SK-N-SH treated with all-trans-retinoic acid at 6 μM for 48 hours (cell line): ENCODE measurements at regions not wholly inside any gene's neighbourhood (a gene's known extent, or its start where the extent isn't known, plus 50 kb on each side); places are given as distances from the start of the nearest gene placed in this dataset.

ENCODE experiments used
- ARNTL ChIP-seq: fragments of 450-650 bp; formaldehyde crosslinking; IDR thresholded peaks from 2 replicates; pipeline ENCODE4 v1.5.0; 2020; ENCODE audit warnings: low read depth, mild to moderate bottlenecking, moderate library complexity, borderline replicate concordance
- BACH2 ChIP-seq: fragments of 250-450 bp; sonication (Bioruptor Pico); IDR thresholded peaks from 2 replicates; pipeline ENCODE4 v1.9.0; 2021; ENCODE audit warnings: mild to moderate bottlenecking, borderline replicate concordance
- CSDC2 ChIP-seq: fragments of 250-450 bp; sonication (Bioruptor Pico); IDR thresholded peaks from 2 replicates; pipeline ENCODE4 v1.5.0; 2020; ENCODE audit warnings: mild to moderate bottlenecking, moderate library complexity
- ESRRG ChIP-seq: fragments of 250-450 bp; sonication (Bioruptor Pico); IDR thresholded peaks from 2 replicates; pipeline ENCODE4 v1.6.1; 2021; ENCODE audit warnings: mild to moderate bottlenecking
- ISL1 ChIP-seq: fragments of 250-450 bp; sonication (Bioruptor Pico); IDR thresholded peaks from 2 replicates; pipeline ENCODE4 v2.1.2; 2022; ENCODE audit warnings: mild to moderate bottlenecking, moderate library complexity
- RARB ChIP-seq: fragments of 250-450 bp; sonication (Bioruptor Pico); IDR thresholded peaks from 2 replicates; pipeline ENCODE4 v1.8.0; 2021; ENCODE audit warnings: mild to moderate bottlenecking, moderate library complexity
- TCF4 ChIP-seq: fragments of 250-450 bp; sonication (Bioruptor Pico); IDR thresholded peaks from 2 replicates; pipeline ENCODE4 v1.8.0; 2021; ENCODE audit warnings: mild to moderate bottlenecking, moderate library complexity, borderline replicate concordance
- TOX ChIP-seq: fragments of 250-450 bp; sonication (Bioruptor Pico); IDR thresholded peaks from 2 replicates; pipeline ENCODE4 v1.8.0; 2021; ENCODE audit warnings: mild to moderate bottlenecking, moderate library complexity, borderline replicate concordance
- ZNF8 ChIP-seq: fragments of 450-650 bp; formaldehyde crosslinking; IDR thresholded peaks from 2 replicates; pipeline ENCODE4 v1.5.0; 2020; ENCODE audit warnings: mild to moderate bottlenecking, moderate library complexity
- TF ChIP-seq, protein P1 (sequence below): fragments of 250-450 bp; sonication (Bioruptor Pico); IDR thresholded peaks from 2 replicates; pipeline ENCODE4 v1.8.0; 2020; ENCODE audit warnings: mild to moderate bottlenecking, moderate library complexity, borderline replicate concordance
- TF ChIP-seq, protein P2 (sequence below): fragments of 250-450 bp; sonication (Bioruptor Pico); IDR thresholded peaks from 2 replicates; pipeline ENCODE4 v1.5.1; 2021; ENCODE audit warnings: mild to moderate bottlenecking, moderate library complexity
- TF ChIP-seq, protein P3 (sequence below): fragments of 250-450 bp; sonication (Bioruptor Pico); IDR thresholded peaks from 2 replicates; pipeline ENCODE4 v1.5.0; 2020; ENCODE audit warnings: mild to moderate bottlenecking, moderate library complexity
- TF ChIP-seq, protein P4 (sequence below): fragments of 250-450 bp; sonication (Bioruptor Pico); IDR thresholded peaks from 2 replicates; pipeline ENCODE4 v1.8.0; 2021; ENCODE audit warnings: low read depth, mild to moderate bottlenecking, moderate library complexity, borderline replicate concordance

DNA sequence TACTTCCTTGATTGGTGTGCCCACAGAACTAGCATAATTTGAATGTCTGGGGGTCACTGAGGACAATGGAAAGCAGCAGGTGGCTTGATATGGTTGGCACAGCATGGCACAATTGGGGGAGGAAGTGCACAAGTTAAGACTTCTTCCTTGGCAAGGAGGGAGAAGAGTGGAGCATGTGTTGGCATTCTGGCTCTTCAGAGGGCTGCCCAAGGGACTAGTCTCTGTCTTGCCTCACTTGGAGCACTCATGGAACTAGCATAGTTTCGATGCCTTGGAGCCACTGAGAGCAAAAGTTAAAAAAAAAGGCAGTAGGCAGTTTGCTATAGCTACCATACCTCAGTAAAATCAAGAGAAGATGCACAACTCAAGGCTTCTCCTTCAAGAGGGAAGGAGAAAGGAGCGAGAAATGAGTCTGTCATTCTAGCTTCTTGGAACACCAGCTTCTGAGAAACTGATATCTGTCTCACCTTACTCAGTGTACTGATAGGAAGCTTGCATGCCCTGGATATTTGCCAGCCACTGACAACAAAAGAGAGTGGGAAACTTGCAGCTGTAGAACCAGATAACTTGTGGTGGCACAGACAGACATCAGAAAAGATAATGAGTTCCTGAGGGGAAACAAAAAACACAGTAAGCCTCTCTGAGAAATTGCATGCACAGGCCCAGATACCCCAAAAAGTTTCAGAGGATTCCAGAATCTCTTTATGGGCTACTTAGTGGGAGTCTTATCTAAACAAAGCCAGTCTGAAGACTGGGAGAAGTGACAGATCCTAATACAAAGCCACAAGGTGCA lies 207.5 kb upstream of the SAMSN1 start:
- TF ChIP-seq, protein P1, sequence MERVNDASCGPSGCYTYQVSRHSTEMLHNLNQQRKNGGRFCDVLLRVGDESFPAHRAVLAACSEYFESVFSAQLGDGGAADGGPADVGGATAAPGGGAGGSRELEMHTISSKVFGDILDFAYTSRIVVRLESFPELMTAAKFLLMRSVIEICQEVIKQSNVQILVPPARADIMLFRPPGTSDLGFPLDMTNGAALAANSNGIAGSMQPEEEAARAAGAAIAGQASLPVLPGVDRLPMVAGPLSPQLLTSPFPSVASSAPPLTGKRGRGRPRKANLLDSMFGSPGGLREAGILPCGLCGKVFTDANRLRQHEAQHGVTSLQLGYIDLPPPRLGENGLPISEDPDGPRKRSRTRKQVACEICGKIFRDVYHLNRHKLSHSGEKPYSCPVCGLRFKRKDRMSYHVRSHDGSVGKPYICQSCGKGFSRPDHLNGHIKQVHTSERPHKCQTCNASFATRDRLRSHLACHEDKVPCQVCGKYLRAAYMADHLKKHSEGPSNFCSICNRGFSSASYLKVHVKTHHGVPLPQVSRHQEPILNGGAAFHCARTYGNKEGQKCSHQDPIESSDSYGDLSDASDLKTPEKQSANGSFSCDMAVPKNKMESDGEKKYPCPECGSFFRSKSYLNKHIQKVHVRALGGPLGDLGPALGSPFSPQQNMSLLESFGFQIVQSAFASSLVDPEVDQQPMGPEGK (CRISPR knock-in tag): no peak
- TF ChIP-seq ARNTL (CRISPR knock-in tag) (no peak), ISL1 (no peak), ZNF8 (CRISPR knock-in tag) (no peak), BACH2 (no peak), TCF4 (CRISPR knock-in tag) (no peak), ESRRG (CRISPR knock-in tag) (no peak), TOX (CRISPR knock-in tag) (no peak), RARB (CRISPR knock-in tag) (no peak), CSDC2 (CRISPR knock-in tag) (no peak)
- TF ChIP-seq, protein P2, sequence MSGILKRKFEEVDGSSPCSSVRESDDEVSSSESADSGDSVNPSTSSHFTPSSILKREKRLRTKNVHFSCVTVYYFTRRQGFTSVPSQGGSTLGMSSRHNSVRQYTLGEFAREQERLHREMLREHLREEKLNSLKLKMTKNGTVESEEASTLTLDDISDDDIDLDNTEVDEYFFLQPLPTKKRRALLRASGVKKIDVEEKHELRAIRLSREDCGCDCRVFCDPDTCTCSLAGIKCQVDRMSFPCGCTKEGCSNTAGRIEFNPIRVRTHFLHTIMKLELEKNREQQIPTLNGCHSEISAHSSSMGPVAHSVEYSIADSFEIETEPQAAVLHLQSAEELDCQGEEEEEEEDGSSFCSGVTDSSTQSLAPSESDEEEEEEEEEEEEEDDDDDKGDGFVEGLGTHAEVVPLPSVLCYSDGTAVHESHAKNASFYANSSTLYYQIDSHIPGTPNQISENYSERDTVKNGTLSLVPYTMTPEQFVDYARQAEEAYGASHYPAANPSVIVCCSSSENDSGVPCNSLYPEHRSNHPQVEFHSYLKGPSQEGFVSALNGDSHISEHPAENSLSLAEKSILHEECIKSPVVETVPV (CRISPR knock-in tag): no peak
- TF ChIP-seq, protein P3, sequence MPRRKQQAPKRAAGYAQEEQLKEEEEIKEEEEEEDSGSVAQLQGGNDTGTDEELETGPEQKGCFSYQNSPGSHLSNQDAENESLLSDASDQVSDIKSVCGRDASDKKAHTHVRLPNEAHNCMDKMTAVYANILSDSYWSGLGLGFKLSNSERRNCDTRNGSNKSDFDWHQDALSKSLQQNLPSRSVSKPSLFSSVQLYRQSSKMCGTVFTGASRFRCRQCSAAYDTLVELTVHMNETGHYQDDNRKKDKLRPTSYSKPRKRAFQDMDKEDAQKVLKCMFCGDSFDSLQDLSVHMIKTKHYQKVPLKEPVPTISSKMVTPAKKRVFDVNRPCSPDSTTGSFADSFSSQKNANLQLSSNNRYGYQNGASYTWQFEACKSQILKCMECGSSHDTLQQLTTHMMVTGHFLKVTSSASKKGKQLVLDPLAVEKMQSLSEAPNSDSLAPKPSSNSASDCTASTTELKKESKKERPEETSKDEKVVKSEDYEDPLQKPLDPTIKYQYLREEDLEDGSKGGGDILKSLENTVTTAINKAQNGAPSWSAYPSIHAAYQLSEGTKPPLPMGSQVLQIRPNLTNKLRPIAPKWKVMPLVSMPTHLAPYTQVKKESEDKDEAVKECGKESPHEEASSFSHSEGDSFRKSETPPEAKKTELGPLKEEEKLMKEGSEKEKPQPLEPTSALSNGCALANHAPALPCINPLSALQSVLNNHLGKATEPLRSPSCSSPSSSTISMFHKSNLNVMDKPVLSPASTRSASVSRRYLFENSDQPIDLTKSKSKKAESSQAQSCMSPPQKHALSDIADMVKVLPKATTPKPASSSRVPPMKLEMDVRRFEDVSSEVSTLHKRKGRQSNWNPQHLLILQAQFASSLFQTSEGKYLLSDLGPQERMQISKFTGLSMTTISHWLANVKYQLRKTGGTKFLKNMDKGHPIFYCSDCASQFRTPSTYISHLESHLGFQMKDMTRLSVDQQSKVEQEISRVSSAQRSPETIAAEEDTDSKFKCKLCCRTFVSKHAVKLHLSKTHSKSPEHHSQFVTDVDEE: no peak
- TF ChIP-seq, protein P4, sequence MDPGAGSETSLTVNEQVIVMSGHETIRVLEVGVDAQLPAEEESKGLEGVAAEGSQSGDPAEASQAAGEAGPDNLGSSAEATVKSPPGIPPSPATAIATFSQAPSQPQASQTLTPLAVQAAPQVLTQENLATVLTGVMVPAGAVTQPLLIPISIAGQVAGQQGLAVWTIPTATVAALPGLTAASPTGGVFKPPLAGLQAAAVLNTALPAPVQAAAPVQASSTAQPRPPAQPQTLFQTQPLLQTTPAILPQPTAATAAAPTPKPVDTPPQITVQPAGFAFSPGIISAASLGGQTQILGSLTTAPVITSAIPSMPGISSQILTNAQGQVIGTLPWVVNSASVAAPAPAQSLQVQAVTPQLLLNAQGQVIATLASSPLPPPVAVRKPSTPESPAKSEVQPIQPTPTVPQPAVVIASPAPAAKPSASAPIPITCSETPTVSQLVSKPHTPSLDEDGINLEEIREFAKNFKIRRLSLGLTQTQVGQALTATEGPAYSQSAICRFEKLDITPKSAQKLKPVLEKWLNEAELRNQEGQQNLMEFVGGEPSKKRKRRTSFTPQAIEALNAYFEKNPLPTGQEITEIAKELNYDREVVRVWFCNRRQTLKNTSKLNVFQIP: no peak
